ENCODE measurements at regions not wholly inside any gene's neighbourhood (a gene's known extent, or its start where the extent isn't known, plus 50 kb on each side); places are given as distances from the start of the nearest gene placed in this dataset.

DNA sequence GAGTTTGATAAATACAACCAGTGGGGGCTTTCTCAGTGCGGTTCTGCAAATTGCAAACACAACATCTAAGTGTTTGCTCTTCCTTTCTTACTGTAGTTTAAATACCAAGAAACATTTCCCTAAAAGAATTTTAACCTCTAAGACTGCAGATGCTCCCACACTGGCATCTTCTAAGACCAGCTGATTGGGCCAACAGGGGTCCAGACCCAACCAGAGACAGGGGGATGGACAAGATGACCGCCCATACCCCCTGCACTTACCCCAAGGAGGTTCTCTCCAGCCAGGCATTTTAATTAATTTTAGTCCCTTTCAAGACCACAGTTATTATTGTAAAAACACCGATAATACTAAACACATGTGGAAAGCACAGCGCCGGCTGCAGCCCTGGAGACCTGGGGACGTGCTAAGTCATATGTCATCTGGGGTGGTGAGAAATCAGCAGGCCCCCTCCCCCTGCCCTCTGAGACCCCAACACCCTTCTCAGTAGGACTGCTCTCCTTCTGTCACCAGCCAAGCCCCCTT is 242.3 kb downstream of the SOX9 start:
- H3K9me3 Mint-ChIP-seq (ENCODE audit: low read depth), result no peaks in the 10 kb centered on the region
- CTCF ChIA-PET, result interaction anchor here (0.5 kb wide), 1 partner anchor 11 kb away, joined by 3 read pairs; no protein-coding TSS in a partner anchor
- H3K27me3 Mint-ChIP-seq, result peaks cover 5% of the 10 kb centered on the region

DNA sequence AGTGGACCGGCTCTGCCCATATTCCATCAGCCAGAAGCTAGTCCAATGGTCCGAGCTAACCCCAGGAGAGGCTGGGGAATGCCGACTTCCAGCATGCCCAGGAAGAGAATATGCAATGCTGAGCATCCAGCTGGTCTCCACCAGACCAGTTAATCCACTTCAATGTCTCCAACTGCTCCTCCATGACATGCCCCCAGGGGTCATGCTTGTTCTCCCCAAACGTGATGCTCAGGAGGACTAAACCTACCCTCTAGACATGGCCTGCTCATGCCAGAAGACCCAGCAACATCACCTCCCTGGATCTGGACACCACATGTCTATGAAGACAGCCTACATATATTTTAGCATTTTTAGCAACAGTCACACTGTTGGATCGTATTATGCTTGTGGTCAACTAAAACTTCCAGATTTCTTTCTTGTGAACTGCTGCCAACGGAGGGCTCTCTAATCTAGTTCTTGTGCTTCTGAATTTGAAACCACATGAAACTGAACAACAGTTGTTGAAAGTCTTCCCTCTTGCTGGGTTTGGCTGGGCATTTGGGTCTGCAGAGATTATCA is 245.1 kb downstream of the SOX9 start:
- ATAC-seq (no peak), DNase-seq (no peak)
- intact Hi-C loops (cut with DNase I, micrococcal nuclease), result no loop called here
- no peak overlapping the region for H3K4me3 Mint-ChIP-seq
- no peaks in the 10 kb centered on the region for H3K36me3 Mint-ChIP-seq (ENCODE audit: low read depth)
- H3K4me1 Mint-ChIP-seq, result no peaks in the 10 kb centered on the region
- no peaks in the 10 kb centered on the region for H3K9me3 Mint-ChIP-seq (ENCODE audit: low read depth)
- no peak overlapping the region for H3K27ac Mint-ChIP-seq
- peaks cover 5% of the 10 kb centered on the region for H3K27me3 Mint-ChIP-seq
- ChIA-PET CTCF (no interaction called here), POLR2A (no interaction called here)

More for the DNA sequence above, 242.3 kb downstream of the SOX9 start:
- no peaks in the 10 kb centered on the region for H3K36me3 Mint-ChIP-seq (ENCODE audit: low read depth)
- intact Hi-C loops (cut with DNase I, micrococcal nuclease), result no loop called here
- DNase-seq, result no peak
- POLR2A ChIA-PET, result no interaction called here
- no peak overlapping the region for H3K4me3 Mint-ChIP-seq
- H3K4me1 Mint-ChIP-seq, result no peaks in the 10 kb centered on the region
- no peak for ATAC-seq
- H3K27ac Mint-ChIP-seq, result no peak overlapping the region

DNA sequence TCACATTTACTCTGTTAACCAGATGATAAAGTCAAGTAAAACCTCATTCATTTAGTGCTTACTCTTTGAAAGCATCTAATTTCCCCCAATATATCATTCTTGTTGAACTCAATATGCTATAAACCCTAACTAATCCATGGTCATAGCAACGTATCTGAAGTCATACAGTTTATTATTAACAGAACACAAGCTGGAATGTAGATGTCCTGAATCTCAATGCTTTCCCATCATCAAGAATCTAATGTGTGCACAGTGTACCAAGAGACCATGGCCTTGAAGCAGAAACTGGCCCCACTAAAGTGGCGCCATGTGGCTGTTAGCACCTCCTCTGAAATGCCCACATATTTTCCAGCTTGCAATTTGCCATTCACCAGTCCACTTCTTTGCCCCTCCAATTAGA is 245.8 kb downstream of the SOX9 start:
- no peak overlapping the region for H3K27ac Mint-ChIP-seq
- H3K9me3 Mint-ChIP-seq (ENCODE audit: low read depth), result no peaks in the 10 kb centered on the region
- peaks cover 5% of the 10 kb centered on the region for H3K27me3 Mint-ChIP-seq
- no peaks in the 10 kb centered on the region for H3K4me1 Mint-ChIP-seq
- DNase-seq (no peak), ATAC-seq (no peak)
- intact Hi-C loops (cut with DNase I, micrococcal nuclease), result no loop called here
- no peaks in the 10 kb centered on the region for H3K36me3 Mint-ChIP-seq (ENCODE audit: low read depth)
- ChIA-PET POLR2A (no interaction called here), CTCF (no interaction called here)
- no peak overlapping the region for H3K4me3 Mint-ChIP-seq

DNA sequence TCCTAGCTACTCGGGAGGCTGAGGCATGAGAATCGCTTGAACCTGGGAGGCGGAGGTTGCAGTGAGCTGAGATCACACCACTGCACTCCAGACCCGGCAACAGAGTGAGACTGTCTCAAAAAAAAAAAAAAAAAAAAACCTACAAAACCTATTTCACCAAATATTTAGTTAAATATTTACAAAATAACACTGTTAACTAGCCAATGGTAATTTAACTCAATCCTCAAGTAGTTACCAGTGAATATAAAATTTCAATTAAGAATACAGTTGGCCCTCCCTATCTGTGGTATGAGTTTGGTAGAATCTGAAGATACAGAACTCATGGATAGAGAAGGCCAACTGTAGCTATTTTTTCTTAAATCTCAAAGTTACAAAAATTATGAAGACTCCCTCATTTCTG is 247.4 kb downstream of the SOX9 start:
- Mint-ChIP-seq H3K27ac (no peak overlapping the region), H3K36me3 (ENCODE audit: low read depth) (no peaks in the 10 kb centered on the region), H3K27me3 (peaks cover 5% of the 10 kb centered on the region), H3K4me3 (no peak overlapping the region), H3K4me1 (no peaks in the 10 kb centered on the region), H3K9me3 (ENCODE audit: low read depth) (no peaks in the 10 kb centered on the region)
- POLR2A ChIA-PET, result no interaction called here
- intact Hi-C loops (cut with DNase I, micrococcal nuclease), result no loop called here
- CTCF ChIA-PET, result no interaction called here
- no peak for DNase-seq
- no peak for ATAC-seq

DNA sequence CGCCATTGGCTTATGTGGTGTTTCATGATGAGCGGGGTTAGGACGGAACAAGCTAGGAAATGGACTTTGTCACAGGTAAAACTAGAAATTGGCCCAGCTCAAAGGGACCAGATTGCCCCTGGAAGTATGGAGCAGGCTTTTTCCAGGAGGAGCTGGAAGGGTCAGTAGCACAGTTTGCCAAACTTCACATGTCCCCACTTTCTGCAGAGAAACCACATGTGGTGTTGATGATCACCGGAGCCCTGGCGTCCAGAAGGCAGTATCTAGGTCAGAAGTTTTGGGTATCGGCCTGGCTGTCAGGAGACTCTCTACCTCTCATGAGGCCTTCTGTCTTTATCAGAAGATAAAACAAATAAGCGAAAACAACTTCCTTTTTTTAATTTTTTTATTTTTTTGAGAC is 248.5 kb downstream of the SOX9 start:
- DNase-seq (no peak), ATAC-seq (no peak)
- Mint-ChIP-seq H3K27me3 (no peaks in the 10 kb centered on the region), H3K4me1 (no peaks in the 10 kb centered on the region), H3K27ac (no peak overlapping the region), H3K4me3 (no peak overlapping the region), H3K9me3 (ENCODE audit: low read depth) (no peaks in the 10 kb centered on the region), H3K36me3 (ENCODE audit: low read depth) (no peaks in the 10 kb centered on the region)
- CTCF ChIA-PET, result no interaction called here
- intact Hi-C loops (cut with DNase I, micrococcal nuclease), result no loop called here
- POLR2A ChIA-PET, result interaction anchor here (0.5 kb wide), 1 partner anchor 1119 kb away, joined by 4 read pairs; no protein-coding TSS in a partner anchor

DNA sequence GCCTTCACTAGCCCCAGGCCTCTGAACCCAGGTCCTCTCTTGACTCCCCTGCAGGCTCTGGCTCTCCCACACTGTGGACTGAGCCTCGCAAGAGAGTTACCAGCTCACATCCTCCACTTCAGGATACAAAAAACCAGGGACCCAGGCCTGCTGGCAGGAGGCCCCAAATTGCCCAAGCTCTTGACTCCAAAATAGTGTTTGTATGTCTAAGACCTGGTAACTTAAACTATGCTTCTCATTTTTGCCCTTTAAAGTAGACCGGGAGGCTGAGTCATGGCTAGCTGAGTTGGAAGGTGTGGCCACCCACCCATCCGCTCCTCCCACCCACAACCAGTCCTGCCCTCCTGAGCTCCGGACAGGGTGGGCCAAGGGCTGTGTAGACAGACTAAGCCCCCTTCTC is 250.0 kb downstream of the SOX9 start:
- intact Hi-C loops (cut with DNase I, micrococcal nuclease), result loop anchor here in 1 of 2 experiments (10.0 kb wide), 1 partner anchor 56 kb away; no protein-coding TSS in a partner anchor

DNA sequence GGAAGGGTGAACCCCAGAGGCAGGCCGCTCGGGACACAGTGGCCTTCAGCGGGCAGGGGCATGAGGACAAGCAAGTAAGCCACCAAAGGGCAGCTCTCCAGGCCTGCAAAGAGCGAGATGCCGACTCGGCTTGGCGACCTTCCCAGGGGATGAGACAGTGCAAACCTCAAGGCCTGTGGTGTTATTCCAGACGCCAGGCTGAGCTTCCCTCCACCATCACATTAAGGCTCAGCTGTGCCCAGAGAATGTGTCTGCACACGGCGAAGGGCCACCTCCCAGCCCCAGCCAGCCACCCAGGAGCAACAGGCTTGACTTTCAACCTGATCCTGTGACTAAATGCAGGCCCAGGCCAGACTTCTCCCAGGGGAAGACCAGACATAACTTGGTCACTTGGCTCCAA is 251.4 kb downstream of the SOX9 start:
- no peaks in the 10 kb centered on the region for H3K36me3 Mint-ChIP-seq (ENCODE audit: low read depth)
- no peak overlapping the region for H3K27ac Mint-ChIP-seq
- H3K27me3 Mint-ChIP-seq, result no peaks in the 10 kb centered on the region
- CTCF ChIA-PET, result no interaction called here
- DNase-seq, result no peak
- intact Hi-C loops (cut with DNase I, micrococcal nuclease), result loop anchor here in 1 of 2 experiments (10.0 kb wide), 1 partner anchor 57 kb away; no protein-coding TSS in a partner anchor
- H3K4me3 Mint-ChIP-seq, result no peak overlapping the region
- POLR2A ChIA-PET, result no interaction called here
- no peak for ATAC-seq
- H3K4me1 Mint-ChIP-seq, result no peaks in the 10 kb centered on the region
- H3K9me3 Mint-ChIP-seq (ENCODE audit: low read depth), result no peaks in the 10 kb centered on the region

More for the DNA sequence above, 250.0 kb downstream of the SOX9 start:
- DNase-seq, result no peak
- no peak overlapping the region for H3K27ac Mint-ChIP-seq
- no peak overlapping the region for H3K4me3 Mint-ChIP-seq
- no peaks in the 10 kb centered on the region for H3K36me3 Mint-ChIP-seq (ENCODE audit: low read depth)
- POLR2A ChIA-PET, result no interaction called here
- H3K27me3 Mint-ChIP-seq, result no peaks in the 10 kb centered on the region
- CTCF ChIA-PET, result no interaction called here
- H3K9me3 Mint-ChIP-seq (ENCODE audit: low read depth), result no peaks in the 10 kb centered on the region
- no peak for ATAC-seq
- H3K4me1 Mint-ChIP-seq, result no peaks in the 10 kb centered on the region

DNA sequence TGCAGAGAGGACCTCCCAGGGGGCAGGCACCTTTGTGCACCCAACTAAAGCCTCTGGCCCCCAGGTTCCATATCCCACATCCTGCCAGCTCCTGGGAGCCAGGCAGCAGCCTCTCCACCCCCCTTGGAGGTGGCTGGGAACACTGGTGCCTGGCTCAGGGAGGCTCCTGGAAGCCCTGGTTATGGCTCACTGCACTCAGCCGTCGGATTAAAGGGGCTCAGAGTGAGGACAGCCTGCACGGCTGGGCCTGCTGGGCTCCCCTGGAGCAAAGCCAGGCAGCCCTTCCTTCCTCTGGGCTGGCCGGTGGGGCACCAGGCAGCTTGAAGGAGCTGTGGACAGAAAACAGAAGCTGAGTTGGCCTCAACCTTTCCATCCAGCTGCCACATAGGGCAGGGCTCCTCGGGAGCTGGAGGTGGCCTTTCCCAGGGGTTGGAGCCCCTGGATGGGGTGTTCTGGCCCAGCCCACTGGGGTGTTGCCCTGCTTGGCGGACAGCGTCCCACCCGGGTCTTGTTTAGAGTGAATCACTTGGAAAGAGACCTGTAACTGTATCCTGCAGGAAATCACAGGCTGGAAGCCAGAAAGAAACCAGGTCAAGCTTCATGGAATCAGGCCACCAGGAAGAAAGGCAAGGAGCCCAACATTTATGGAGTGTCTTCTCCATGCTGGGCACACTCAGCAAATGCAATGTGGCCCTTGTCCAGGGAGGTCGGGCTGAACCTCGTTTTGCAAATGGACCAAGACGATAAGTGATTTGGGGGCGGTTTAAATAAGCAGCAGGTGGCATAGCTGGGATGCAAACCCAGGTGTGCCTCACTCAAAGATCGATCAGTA is 253.3 kb downstream of the SOX9 start:
- H3K4me3 Mint-ChIP-seq, result no peak overlapping the region
- peaks cover 2% of the 10 kb centered on the region for H3K27me3 Mint-ChIP-seq
- no peak for ATAC-seq
- H3K9me3 Mint-ChIP-seq (ENCODE audit: low read depth), result no peaks in the 10 kb centered on the region
- intact Hi-C loops (cut with DNase I, micrococcal nuclease), result loop anchor here in 1 of 2 experiments (10.0 kb wide), 1 partner anchor 59 kb away; no protein-coding TSS in a partner anchor
- no peaks in the 10 kb centered on the region for H3K36me3 Mint-ChIP-seq (ENCODE audit: low read depth)
- ChIA-PET CTCF (interaction anchor here (0.6 to 0.7 kb wide), 2 partner anchors 11 to 36 kb away, joined by 3 to 4 read pairs; no protein-coding TSS in a partner anchor), POLR2A (no interaction called here)
- no peak overlapping the region for H3K27ac Mint-ChIP-seq
- H3K4me1 Mint-ChIP-seq, result no peaks in the 10 kb centered on the region
- DNase-seq, result no peak

DNA sequence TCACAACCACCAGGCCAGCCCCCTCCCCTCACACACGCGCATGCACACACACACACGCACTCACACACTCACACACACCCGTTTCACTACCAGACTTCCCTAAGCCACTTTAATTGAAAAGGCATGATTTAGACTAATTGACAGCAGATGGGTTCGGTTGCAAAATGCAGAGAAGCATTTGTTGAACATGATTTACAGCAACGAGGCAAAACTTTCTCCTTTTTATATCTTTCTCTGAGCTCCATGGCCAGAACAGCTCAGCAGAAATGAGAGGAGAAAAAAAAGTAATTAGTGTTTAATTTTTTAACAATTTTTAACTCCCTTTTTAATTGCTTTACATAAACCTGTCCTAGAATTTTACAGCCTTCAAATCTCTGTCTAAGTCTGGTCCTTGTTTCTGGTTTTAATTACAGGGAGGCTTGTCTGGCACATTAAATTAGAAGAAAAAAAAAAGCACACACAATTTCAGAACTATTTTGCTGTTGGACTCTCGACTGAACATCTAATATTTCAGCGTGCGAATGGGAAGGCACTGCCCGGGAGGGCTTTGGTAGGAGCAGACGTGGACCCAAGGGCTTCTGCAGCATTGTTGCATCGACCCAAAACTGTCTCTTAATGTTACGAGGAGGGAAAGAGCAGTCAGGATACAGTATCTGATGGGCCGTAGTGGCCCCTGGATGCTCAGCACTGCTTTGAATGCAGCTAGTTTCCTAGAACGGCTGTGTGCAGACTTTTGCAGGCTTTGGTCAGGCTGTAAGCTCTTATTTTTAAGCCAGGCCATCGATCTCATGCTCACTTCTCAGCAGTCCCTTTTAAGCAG is 255.9 kb downstream of the SOX9 start:
- ChIA-PET POLR2A (no interaction called here), CTCF (no interaction called here)
- ATAC-seq, result no peak
- no peaks in the 10 kb centered on the region for H3K36me3 Mint-ChIP-seq (ENCODE audit: low read depth)
- no peak overlapping the region for H3K4me3 Mint-ChIP-seq
- DNase-seq, result no peak
- no peak overlapping the region for H3K27ac Mint-ChIP-seq
- H3K27me3 Mint-ChIP-seq, result peaks cover 2% of the 10 kb centered on the region
- no peaks in the 10 kb centered on the region for H3K9me3 Mint-ChIP-seq (ENCODE audit: low read depth)
- intact Hi-C loops (cut with DNase I, micrococcal nuclease), result loop anchor here in 1 of 2 experiments (5.0 to 10.0 kb wide), 2 partner anchors 62 to 304 kb away; no protein-coding TSS in a partner anchor
- no peaks in the 10 kb centered on the region for H3K4me1 Mint-ChIP-seq

DNA sequence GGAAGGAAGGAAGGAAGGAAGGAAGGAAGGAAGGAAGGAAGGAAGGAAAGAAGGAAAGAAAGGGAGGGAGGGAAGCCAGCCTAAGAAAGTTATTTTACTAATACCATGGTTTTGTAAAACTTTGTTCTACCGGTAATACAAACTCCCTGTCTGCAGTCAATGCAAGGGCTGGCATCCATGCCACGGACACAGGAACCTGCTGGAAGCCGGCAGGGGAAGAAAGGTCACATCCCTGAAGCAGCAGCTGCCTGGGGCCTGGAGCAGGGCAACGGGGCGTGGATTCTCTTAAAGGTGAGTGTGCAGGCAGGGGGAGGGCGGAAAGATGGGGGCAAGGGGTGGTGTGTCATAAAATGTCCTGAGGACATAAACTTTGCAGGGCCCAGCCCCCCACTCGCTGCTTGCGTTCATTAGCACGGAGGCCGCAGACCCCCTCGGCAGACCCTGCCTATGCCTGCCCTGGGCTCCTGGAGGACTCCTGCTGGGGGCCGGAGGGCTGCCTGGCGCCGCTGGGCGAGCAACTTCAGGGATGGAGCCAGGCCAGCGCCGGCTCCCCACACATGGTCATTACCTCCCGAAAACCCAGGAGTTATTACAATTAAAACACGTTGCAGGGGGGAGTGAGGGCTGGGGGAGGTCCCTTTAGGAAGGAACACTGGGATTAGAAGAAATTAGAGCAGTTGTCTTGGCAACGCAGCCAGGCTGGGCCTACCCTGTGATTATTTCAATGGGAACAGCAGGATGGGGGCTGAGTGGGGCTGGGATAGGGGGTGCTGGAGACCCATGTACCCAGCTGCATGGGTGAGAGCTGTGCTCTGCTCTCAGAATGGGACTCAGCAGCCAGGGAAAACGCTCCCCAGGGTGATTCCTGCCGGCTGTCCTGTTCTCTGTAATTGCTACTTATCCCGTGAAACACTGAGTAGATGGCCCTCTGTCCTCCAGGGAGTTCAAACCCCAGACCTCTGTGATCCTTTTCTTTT is 257.9 kb downstream of the SOX9 start:
- Mint-ChIP-seq H3K36me3 (ENCODE audit: low read depth) (no peaks in the 10 kb centered on the region), H3K27me3 (peaks cover 2% of the 10 kb centered on the region), H3K4me1 (no peaks in the 10 kb centered on the region), H3K27ac (no peak overlapping the region), H3K4me3 (no peak overlapping the region), H3K9me3 (ENCODE audit: low read depth) (no peaks in the 10 kb centered on the region)
- POLR2A ChIA-PET, result no interaction called here
- ATAC-seq (no peak), DNase-seq (no peak)
- CTCF ChIA-PET, result no interaction called here
- intact Hi-C loops (cut with DNase I, micrococcal nuclease), result loop anchor here in 1 of 2 experiments (5.0 to 10.0 kb wide), 2 partner anchors 64 to 306 kb away; no protein-coding TSS in a partner anchor

Data from activated CD4-positive, alpha-beta T cell treated with anti-CD3 and anti-CD28 coated beads for 36 hours (primary cell).